HEK293 (cell line): ENCODE measurements at regions not wholly inside any gene's neighbourhood (a gene's known extent, or its start where the extent isn't known, plus 50 kb on each side); places are given as distances from the start of the nearest gene placed in this dataset.

Source experiments
- CTCF ChIA-PET: fragments of 350-600 bp; formaldehyde crosslinking; extraction: SDS; loops from one replicate; lab custom pipeline; 2021; ENCODE audit warnings: antibody characterized with exemption; lab: Yijun Ruan, JAX
- POLR2A ChIA-PET: fragments of 300-600 bp; formaldehyde crosslinking; extraction: SDS; loops from one replicate; lab custom pipeline; 2020; ENCODE audit warnings: antibody characterized with exemption, inconsistent platforms; lab: Yijun Ruan, JAX
- H3K27ac ChIP-seq: fragments of 200-500 bp; sonication (Bioruptor generic); 2 replicates; pipeline ENCODE4 v1.5.1; 2014; ENCODE audit warnings: low read depth, low read length, control low read depth, inconsistent platforms; ENCODE audit errors: extremely low read depth
- H3K36me3 ChIP-seq, 2 experiments: fragments of 200-500 bp in 1 of 2; sonication (Bioruptor generic) in 1 of 2; 1 replicate in 1 of 2; 2 replicates in 1 of 2; pipeline ENCODE4 v1.5.1; 2014 to 2017; ENCODE audit warnings: inconsistent platforms in 2 of 2, low read length in 2 of 2; ENCODE audit not compliant: control insufficient read depth in 2 of 2, insufficient read depth in 1 of 2
- H3K4me1 ChIP-seq: fragments of 200-500 bp; sonication (Bioruptor generic); 2 replicates; pipeline ENCODE4 v1.5.1; 2014; ENCODE audit warnings: mild to moderate bottlenecking, low read length, inconsistent platforms; ENCODE audit not compliant: control insufficient read depth, insufficient read depth
- H3K4me3 ChIP-seq: 2 replicates; pipeline ENCODE4 v1.5.1; 2011; ENCODE audit warnings: low read depth, mild to moderate bottlenecking, control low read depth, low read length, moderate library complexity
- H3K9me3 ChIP-seq: fragments of 200-500 bp; sonication (Bioruptor generic); 2 replicates; pipeline ENCODE4 v1.5.1; 2014; ENCODE audit warnings: low read depth, low read length, inconsistent platforms; ENCODE audit not compliant: control insufficient read depth, insufficient read depth
- BCL11A ChIP-seq: fragments of 450-650 bp; formaldehyde crosslinking; IDR thresholded peaks from 2 replicates; pipeline ENCODE4 v1.5.1; 2016; ENCODE audit warnings: low read depth, missing biosample characterization, missing genetic modification characterization
- FEZF1 ChIP-seq: fragments of 450-650 bp; formaldehyde crosslinking; IDR thresholded peaks from 2 replicates; pipeline ENCODE4 v1.5.1; 2016; ENCODE audit warnings: missing biosample characterization, missing genetic modification characterization
- HOXA7 ChIP-seq: sonication (generic); formaldehyde crosslinking; IDR thresholded peaks from 2 replicates; pipeline ENCODE4 v1.8.1; 2022; ENCODE audit warnings: missing genetic modification reagents, borderline replicate concordance
- IKZF3 ChIP-seq: fragments of 450-650 bp; IDR thresholded peaks from 2 replicates; pipeline ENCODE4 v1.5.0; 2018; ENCODE audit warnings: missing biosample characterization, mild to moderate bottlenecking, missing genetic modification characterization, moderate library complexity
- OSR2 ChIP-seq: fragments of 450-650 bp; formaldehyde crosslinking; IDR thresholded peaks from 2 replicates; pipeline ENCODE4 v1.5.1; 2016; ENCODE audit warnings: missing biosample characterization, missing genetic modification characterization
- SP3 ChIP-seq: fragments of 450-650 bp; formaldehyde crosslinking; IDR thresholded peaks from 2 replicates; pipeline ENCODE4 v1.5.1; 2016; ENCODE audit warnings: missing biosample characterization, missing genetic modification characterization
- SP7 ChIP-seq: fragments of 450-650 bp; formaldehyde crosslinking; IDR thresholded peaks from 2 replicates; pipeline ENCODE4 v1.5.1; 2016; ENCODE audit warnings: missing biosample characterization, missing genetic modification characterization
- ZBTB21 ChIP-seq: fragments of 450-650 bp; formaldehyde crosslinking; IDR thresholded peaks from 2 replicates; pipeline ENCODE4 v1.5.1; 2017; ENCODE audit warnings: missing biosample characterization, missing genetic modification characterization
- ZFP41 ChIP-seq: fragments of 450-650 bp; formaldehyde crosslinking; IDR thresholded peaks from 2 replicates; pipeline ENCODE4 v1.5.1; 2016; ENCODE audit warnings: missing biosample characterization, missing genetic modification characterization, borderline replicate concordance
- ZNF112 ChIP-seq: fragments of 450-650 bp; formaldehyde crosslinking; IDR thresholded peaks from 2 replicates; pipeline ENCODE4 v1.5.0; 2017; ENCODE audit warnings: missing biosample characterization, missing genetic modification characterization
- ZNF175 ChIP-seq: fragments of 450-650 bp; formaldehyde crosslinking; IDR thresholded peaks from 2 replicates; pipeline ENCODE4 v1.5.1; 2016; ENCODE audit warnings: missing biosample characterization, missing genetic modification characterization
- ZNF184 ChIP-seq: fragments of 450-650 bp; IDR thresholded peaks from 2 replicates; pipeline ENCODE4 v1.5.1; 2018; ENCODE audit warnings: missing biosample characterization, mild to moderate bottlenecking, missing genetic modification characterization
- ZNF292 ChIP-seq: fragments of 450-650 bp; formaldehyde crosslinking; IDR thresholded peaks from 2 replicates; pipeline ENCODE4 v1.5.1; 2016; ENCODE audit warnings: low read depth, missing biosample characterization, missing genetic modification characterization, borderline replicate concordance
- ZNF335 ChIP-seq: fragments of 450-650 bp; formaldehyde crosslinking; conservative IDR thresholded peaks from 2 replicates; pipeline ENCODE4 v1.5.1; 2016; ENCODE audit warnings: missing biosample characterization, missing genetic modification characterization
- ZNF354C ChIP-seq: fragments of 450-650 bp; formaldehyde crosslinking; IDR thresholded peaks from 2 replicates; pipeline ENCODE4 v1.5.1; 2016; ENCODE audit warnings: missing biosample characterization, missing genetic modification characterization, low read depth, borderline replicate concordance
- ZNF366 ChIP-seq: fragments of 450-650 bp; formaldehyde crosslinking; conservative IDR thresholded peaks from 2 replicates; pipeline ENCODE4 v1.5.1; 2016; ENCODE audit warnings: missing biosample characterization, missing genetic modification characterization
- ZNF529 ChIP-seq: fragments of 450-650 bp; formaldehyde crosslinking; IDR thresholded peaks from 2 replicates; pipeline ENCODE4 v1.5.1; 2017; ENCODE audit warnings: missing genetic modification characterization, missing biosample characterization; ENCODE audit not compliant: insufficient replicate concordance
- ZNF555 ChIP-seq: fragments of 450-650 bp; formaldehyde crosslinking; conservative IDR thresholded peaks from 2 replicates; pipeline ENCODE4 v1.5.1; 2017; ENCODE audit warnings: missing biosample characterization, mild to moderate bottlenecking, missing genetic modification characterization, inconsistent platforms
- ZNF558 ChIP-seq: fragments of 450-650 bp; formaldehyde crosslinking; IDR thresholded peaks from 2 replicates; pipeline ENCODE4 v1.5.1; 2016; ENCODE audit warnings: missing biosample characterization, missing genetic modification characterization
- ZNF600 ChIP-seq: fragments of 450-650 bp; formaldehyde crosslinking; IDR thresholded peaks from 2 replicates; pipeline ENCODE4 v1.5.1; 2016; ENCODE audit warnings: missing biosample characterization, missing genetic modification characterization
- ZNF623 ChIP-seq: fragments of 450-650 bp; formaldehyde crosslinking; IDR thresholded peaks from 2 replicates; pipeline ENCODE4 v1.5.1; 2016; ENCODE audit warnings: missing biosample characterization, missing genetic modification characterization
- ZNF629 ChIP-seq: fragments of 450-650 bp; formaldehyde crosslinking; IDR thresholded peaks from 2 replicates; pipeline ENCODE4 v1.5.1; 2017; ENCODE audit warnings: missing biosample characterization, missing genetic modification characterization
- ZNF658 ChIP-seq: fragments of 450-650 bp; formaldehyde crosslinking; IDR thresholded peaks from 2 replicates; pipeline ENCODE4; 2016; ENCODE audit warnings: missing biosample characterization, missing genetic modification characterization
- ZNF660 ChIP-seq: fragments of 450-650 bp; IDR thresholded peaks from 2 replicates; pipeline ENCODE4 v1.5.1; 2018; ENCODE audit warnings: missing biosample characterization, mild to moderate bottlenecking, missing genetic modification characterization
- ZNF701 ChIP-seq: fragments of 450-650 bp; formaldehyde crosslinking; IDR thresholded peaks from 2 replicates; pipeline ENCODE4 v1.5.1; 2016; ENCODE audit warnings: missing biosample characterization, missing genetic modification characterization
- ZNF768 ChIP-seq: fragments of 450-650 bp; formaldehyde crosslinking; IDR thresholded peaks from 2 replicates; pipeline ENCODE4 v1.5.1; 2018; ENCODE audit warnings: missing biosample characterization, mild to moderate bottlenecking, missing genetic modification characterization
- TF ChIP-seq, protein P1 (sequence below): fragments of 450-650 bp; formaldehyde crosslinking; IDR thresholded peaks from 2 replicates; pipeline ENCODE4 v1.5.1; 2016; ENCODE audit warnings: missing biosample characterization, missing genetic modification characterization
- TF ChIP-seq, protein P2 (sequence below): fragments of 450-650 bp; formaldehyde crosslinking; IDR thresholded peaks from 2 replicates; pipeline ENCODE4 v1.5.1; 2016; ENCODE audit warnings: missing biosample characterization, missing genetic modification characterization
- TF ChIP-seq, protein P3 (sequence below): fragments of 450-650 bp; formaldehyde crosslinking; IDR thresholded peaks from 2 replicates; pipeline ENCODE4 v1.5.1; 2016; ENCODE audit warnings: missing biosample characterization, missing genetic modification characterization, low read depth

DNA sequence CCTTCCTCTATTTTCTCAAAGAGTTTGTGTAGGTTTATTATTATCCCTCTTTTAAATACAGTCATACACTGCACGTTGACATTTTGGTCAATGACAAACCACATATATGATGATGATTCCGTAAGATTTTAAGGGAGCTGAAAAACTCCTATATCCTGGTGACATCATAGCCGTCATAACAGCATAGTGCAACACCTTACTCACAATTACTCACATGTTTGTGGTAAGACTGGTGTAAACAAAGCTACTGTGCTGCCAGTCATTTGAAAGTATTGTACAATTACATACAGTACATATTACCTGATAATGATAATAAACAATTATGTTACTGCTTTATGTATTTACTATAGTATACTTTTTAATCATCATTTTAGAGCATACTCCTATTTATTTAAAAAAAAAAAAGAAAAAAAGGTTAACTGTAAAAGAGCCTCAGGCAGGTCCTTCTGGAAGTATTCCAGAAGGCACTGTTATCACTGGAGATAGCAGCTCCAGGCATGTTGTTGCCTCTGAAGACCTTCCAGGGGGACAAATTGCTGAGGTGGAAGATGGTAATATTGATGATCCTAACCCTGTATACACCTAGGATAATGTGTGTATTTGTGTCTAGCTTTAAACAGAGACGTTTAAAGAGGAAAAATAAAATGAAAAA is 123.3 kb upstream of the CDK1 start:
- no peak for TF ChIP-seq ZNF529 (tag by site-specific recombination)
- TF ChIP-seq ZNF629 (tag by site-specific recombination), result peak; percentile 61
- TF ChIP-seq, protein P1, sequence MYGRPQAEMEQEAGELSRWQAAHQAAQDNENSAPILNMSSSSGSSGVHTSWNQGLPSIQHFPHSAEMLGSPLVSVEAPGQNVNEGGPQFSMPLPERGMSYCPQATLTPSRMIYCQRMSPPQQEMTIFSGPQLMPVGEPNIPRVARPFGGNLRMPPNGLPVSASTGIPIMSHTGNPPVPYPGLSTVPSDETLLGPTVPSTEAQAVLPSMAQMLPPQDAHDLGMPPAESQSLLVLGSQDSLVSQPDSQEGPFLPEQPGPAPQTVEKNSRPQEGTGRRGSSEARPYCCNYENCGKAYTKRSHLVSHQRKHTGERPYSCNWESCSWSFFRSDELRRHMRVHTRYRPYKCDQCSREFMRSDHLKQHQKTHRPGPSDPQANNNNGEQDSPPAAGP, result no peak
- no peak for TF ChIP-seq ZNF660 (tag by site-specific recombination)
- TF ChIP-seq ZNF701 (tag by site-specific recombination), result no peak
- peak; percentile 43 for TF ChIP-seq ZNF335 (tag by site-specific recombination)
- TF ChIP-seq ZNF555 (tag by site-specific recombination), result no peak
- TF ChIP-seq SP3, result no peak
- TF ChIP-seq, protein P2, sequence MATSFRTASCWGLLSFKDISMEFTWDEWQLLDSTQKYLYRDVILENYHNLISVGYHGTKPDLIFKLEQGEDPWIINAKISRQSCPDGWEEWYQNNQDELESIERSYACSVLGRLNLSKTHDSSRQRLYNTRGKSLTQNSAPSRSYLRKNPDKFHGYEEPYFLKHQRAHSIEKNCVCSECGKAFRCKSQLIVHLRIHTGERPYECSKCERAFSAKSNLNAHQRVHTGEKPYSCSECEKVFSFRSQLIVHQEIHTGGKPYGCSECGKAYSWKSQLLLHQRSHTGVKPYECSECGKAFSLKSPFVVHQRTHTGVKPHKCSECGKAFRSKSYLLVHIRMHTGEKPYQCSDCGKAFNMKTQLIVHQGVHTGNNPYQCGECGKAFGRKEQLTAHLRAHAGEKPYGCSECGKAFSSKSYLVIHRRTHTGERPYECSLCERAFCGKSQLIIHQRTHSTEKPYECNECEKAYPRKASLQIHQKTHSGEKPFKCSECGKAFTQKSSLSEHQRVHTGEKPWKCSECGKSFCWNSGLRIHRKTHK (tag by site-specific recombination), result no peak
- TF ChIP-seq FEZF1, result no peak
- TF ChIP-seq OSR2, result peak; percentile 70
- peak; percentile 46; the same call in 1 of the 2 replicates for TF ChIP-seq ZNF558 (tag by site-specific recombination)
- no peak for TF ChIP-seq IKZF3 (tag by site-specific recombination)
- 0 out of 2 replicates have a peak, but pooled peaks have one; percentile 40 for TF ChIP-seq ZNF600 (tag by site-specific recombination)
- TF ChIP-seq ZFP41 (tag by site-specific recombination), result no peak
- TF ChIP-seq SP7 (tag by site-specific recombination), result 0 out of 2 replicates have a peak, but pooled peaks have one; percentile 22
- no peak for TF ChIP-seq ZNF175
- TF ChIP-seq, protein P3, sequence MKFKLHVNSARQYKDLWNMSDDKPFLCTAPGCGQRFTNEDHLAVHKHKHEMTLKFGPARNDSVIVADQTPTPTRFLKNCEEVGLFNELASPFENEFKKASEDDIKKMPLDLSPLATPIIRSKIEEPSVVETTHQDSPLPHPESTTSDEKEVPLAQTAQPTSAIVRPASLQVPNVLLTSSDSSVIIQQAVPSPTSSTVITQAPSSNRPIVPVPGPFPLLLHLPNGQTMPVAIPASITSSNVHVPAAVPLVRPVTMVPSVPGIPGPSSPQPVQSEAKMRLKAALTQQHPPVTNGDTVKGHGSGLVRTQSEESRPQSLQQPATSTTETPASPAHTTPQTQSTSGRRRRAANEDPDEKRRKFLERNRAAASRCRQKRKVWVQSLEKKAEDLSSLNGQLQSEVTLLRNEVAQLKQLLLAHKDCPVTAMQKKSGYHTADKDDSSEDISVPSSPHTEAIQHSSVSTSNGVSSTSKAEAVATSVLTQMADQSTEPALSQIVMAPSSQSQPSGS (tag by site-specific recombination), result peak; percentile 61
- no peak for TF ChIP-seq ZNF112 (tag by site-specific recombination)
- TF ChIP-seq ZNF623 (tag by site-specific recombination), result no peak
- peak; percentile 66; the same call in 1 of the 2 replicates for TF ChIP-seq ZNF184 (tag by site-specific recombination)
- TF ChIP-seq ZNF354C (tag by site-specific recombination), result no peak
- peak; percentile 77 for TF ChIP-seq ZBTB21 (tag by site-specific recombination)
- Histone ChIP-seq H3K4me1 (no peaks in the 10 kb centered on the region), H3K9me3 (no peaks in the 10 kb centered on the region), H3K27ac (no peak overlapping the region), H3K4me3 (no peak overlapping the region), H3K36me3 (no peaks in the 10 kb centered on the region)
- POLR2A ChIA-PET, result interaction anchor here (0.6 to 1.4 kb wide), 3 partner anchors 9 to 555 kb away, joined by 3 to 7 read pairs (median 3); partner anchors contain the start of gene CDK1
- CTCF ChIA-PET, result interaction anchor here (0.6 to 1.1 kb wide), 6 partner anchors 56 to 452 kb away, joined by 3 to 4 read pairs (median 3); no protein-coding TSS in a partner anchor

GRCh38 chr10:60652628-60653027 is 125.7 kb upstream of the CDK1 start:
- Histone ChIP-seq H3K36me3 (no peaks in the 10 kb centered on the region), H3K4me1 (no peaks in the 10 kb centered on the region), H3K9me3 (no peaks in the 10 kb centered on the region), H3K4me3 (no peak overlapping the region), H3K27ac (no peak overlapping the region)
- CTCF ChIA-PET, result interaction anchor here (0.6 to 0.8 kb wide), 2 partner anchors 95 to 116 kb away, joined by 3 read pairs; no protein-coding TSS in a partner anchor
- POLR2A ChIA-PET, result no interaction called here
- TF ChIP-seq BCL11A (tag by site-specific recombination) (no peak), ZNF768 (tag by site-specific recombination) (no peak), ZNF658 (tag by site-specific recombination) (no peak), ZNF292 (tag by site-specific recombination) (no peak), HOXA7 (CRISPR knock-in tag) (no peak), FEZF1 (no peak), ZNF366 (no peak)
